HEK293 (cell line): ENCODE measurements at regions not wholly inside any gene's neighbourhood (a gene's known extent, or its start where the extent isn't known, plus 50 kb on each side); places are given as distances from the start of the nearest gene placed in this dataset.

Experiments used
- CTCF ChIA-PET: fragments of 350-600 bp; formaldehyde crosslinking; extraction: SDS; loops from one replicate; lab custom pipeline; 2021; ENCODE audit warnings: antibody characterized with exemption; lab: Yijun Ruan, JAX
- POLR2A ChIA-PET: fragments of 300-600 bp; formaldehyde crosslinking; extraction: SDS; loops from one replicate; lab custom pipeline; 2020; ENCODE audit warnings: antibody characterized with exemption, inconsistent platforms; lab: Yijun Ruan, JAX
- H3K27ac ChIP-seq: fragments of 200-500 bp; sonication (Bioruptor generic); 2 replicates; pipeline ENCODE4 v1.5.1; 2014; ENCODE audit warnings: low read depth, low read length, control low read depth, inconsistent platforms; ENCODE audit errors: extremely low read depth
- H3K36me3 ChIP-seq, 2 experiments: fragments of 200-500 bp in 1 of 2; sonication (Bioruptor generic) in 1 of 2; 1 replicate in 1 of 2; 2 replicates in 1 of 2; pipeline ENCODE4 v1.5.1; 2014 to 2017; ENCODE audit warnings: inconsistent platforms in 2 of 2, low read length in 2 of 2; ENCODE audit not compliant: control insufficient read depth in 2 of 2, insufficient read depth in 1 of 2
- H3K4me1 ChIP-seq: fragments of 200-500 bp; sonication (Bioruptor generic); 2 replicates; pipeline ENCODE4 v1.5.1; 2014; ENCODE audit warnings: mild to moderate bottlenecking, low read length, inconsistent platforms; ENCODE audit not compliant: control insufficient read depth, insufficient read depth
- H3K4me3 ChIP-seq: 2 replicates; pipeline ENCODE4 v1.5.1; 2011; ENCODE audit warnings: low read depth, mild to moderate bottlenecking, control low read depth, low read length, moderate library complexity
- H3K9me3 ChIP-seq: fragments of 200-500 bp; sonication (Bioruptor generic); 2 replicates; pipeline ENCODE4 v1.5.1; 2014; ENCODE audit warnings: low read depth, low read length, inconsistent platforms; ENCODE audit not compliant: control insufficient read depth, insufficient read depth
- KLF1 ChIP-seq: fragments of 450-650 bp; formaldehyde crosslinking; IDR thresholded peaks from 2 replicates; pipeline ENCODE4 v1.5.1; 2016; ENCODE audit warnings: missing biosample characterization, missing genetic modification characterization
- OSR2 ChIP-seq: fragments of 450-650 bp; formaldehyde crosslinking; IDR thresholded peaks from 2 replicates; pipeline ENCODE4 v1.5.1; 2016; ENCODE audit warnings: missing biosample characterization, missing genetic modification characterization
- OVOL3 ChIP-seq: fragments of 450-650 bp; formaldehyde crosslinking; IDR thresholded peaks from 2 replicates; pipeline ENCODE4 v1.5.1; 2016; ENCODE audit warnings: missing biosample characterization, missing genetic modification characterization
- SCRT2 ChIP-seq: fragments of 450-650 bp; formaldehyde crosslinking; IDR thresholded peaks from 2 replicates; pipeline ENCODE4 v1.5.1; 2016; ENCODE audit warnings: missing biosample characterization, missing genetic modification characterization
- SP3 ChIP-seq: fragments of 450-650 bp; formaldehyde crosslinking; IDR thresholded peaks from 2 replicates; pipeline ENCODE4 v1.5.1; 2016; ENCODE audit warnings: missing biosample characterization, missing genetic modification characterization
- ZBTB1 ChIP-seq: fragments of 450-650 bp; formaldehyde crosslinking; IDR thresholded peaks from 2 replicates; pipeline ENCODE4 v1.5.1; 2016; ENCODE audit warnings: missing biosample characterization, missing genetic modification characterization
- ZFP3 ChIP-seq: fragments of 450-650 bp; formaldehyde crosslinking; IDR thresholded peaks from 2 replicates; pipeline ENCODE4 v1.5.1; 2016; ENCODE audit warnings: low read depth, missing biosample characterization, missing genetic modification characterization
- ZNF16 ChIP-seq: fragments of 450-650 bp; formaldehyde crosslinking; IDR thresholded peaks from 2 replicates; pipeline ENCODE4 v1.5.1; 2016; ENCODE audit warnings: low read depth, missing biosample characterization, missing genetic modification characterization
- ZNF202 ChIP-seq: fragments of 450-650 bp; formaldehyde crosslinking; IDR thresholded peaks from 2 replicates; pipeline ENCODE4 v1.5.1; 2016; ENCODE audit warnings: missing biosample characterization, missing genetic modification characterization, borderline replicate concordance
- ZNF302 ChIP-seq: fragments of 450-650 bp; formaldehyde crosslinking; IDR thresholded peaks from 2 replicates; pipeline ENCODE4 v1.5.1; 2016; ENCODE audit warnings: missing biosample characterization, missing genetic modification characterization, low read depth
- ZNF473 ChIP-seq: fragments of 450-650 bp; formaldehyde crosslinking; IDR thresholded peaks from 2 replicates; pipeline ENCODE4 v1.5.1; 2017; ENCODE audit warnings: missing biosample characterization, missing genetic modification characterization
- ZNF558 ChIP-seq: fragments of 450-650 bp; formaldehyde crosslinking; IDR thresholded peaks from 2 replicates; pipeline ENCODE4 v1.5.1; 2016; ENCODE audit warnings: missing biosample characterization, missing genetic modification characterization
- ZNF571 ChIP-seq: fragments of 450-650 bp; formaldehyde crosslinking; IDR thresholded peaks from 2 replicates; pipeline ENCODE4 v1.5.0; 2017; ENCODE audit warnings: missing biosample characterization, missing genetic modification characterization
- ZNF621 ChIP-seq: fragments of 450-650 bp; formaldehyde crosslinking; IDR thresholded peaks from 2 replicates; pipeline ENCODE4 v1.5.1; 2017; ENCODE audit warnings: missing biosample characterization, missing genetic modification characterization
- ZNF654 ChIP-seq: fragments of 450-650 bp; formaldehyde crosslinking; IDR thresholded peaks from 2 replicates; pipeline ENCODE4 v1.5.1; 2016; ENCODE audit warnings: low read depth, missing biosample characterization, missing genetic modification characterization
- ZNF664 ChIP-seq: fragments of 450-650 bp; formaldehyde crosslinking; IDR thresholded peaks from 2 replicates; pipeline ENCODE4 v1.5.1; 2016; ENCODE audit warnings: missing biosample characterization, missing genetic modification characterization
- ZNF768 ChIP-seq: fragments of 450-650 bp; formaldehyde crosslinking; IDR thresholded peaks from 2 replicates; pipeline ENCODE4 v1.5.1; 2018; ENCODE audit warnings: missing biosample characterization, mild to moderate bottlenecking, missing genetic modification characterization
- ZNF785 ChIP-seq: fragments of 450-650 bp; formaldehyde crosslinking; IDR thresholded peaks from 2 replicates; pipeline ENCODE4 v1.5.1; 2016; ENCODE audit warnings: missing biosample characterization, missing genetic modification characterization
- TF ChIP-seq, protein P1 (sequence below): fragments of 450-650 bp; formaldehyde crosslinking; IDR thresholded peaks from 2 replicates; pipeline ENCODE4 v1.5.1; 2016; ENCODE audit warnings: missing biosample characterization, missing genetic modification characterization
- TF ChIP-seq, protein P2 (sequence below): fragments of 450-650 bp; formaldehyde crosslinking; IDR thresholded peaks from 2 replicates; pipeline ENCODE4 v1.5.1; 2016; ENCODE audit warnings: missing biosample characterization, missing genetic modification characterization
- TF ChIP-seq, protein P3 (sequence below): fragments of 450-650 bp; formaldehyde crosslinking; IDR thresholded peaks from 2 replicates; pipeline ENCODE4 v1.5.1; 2016; ENCODE audit warnings: missing biosample characterization, missing genetic modification characterization

DNA sequence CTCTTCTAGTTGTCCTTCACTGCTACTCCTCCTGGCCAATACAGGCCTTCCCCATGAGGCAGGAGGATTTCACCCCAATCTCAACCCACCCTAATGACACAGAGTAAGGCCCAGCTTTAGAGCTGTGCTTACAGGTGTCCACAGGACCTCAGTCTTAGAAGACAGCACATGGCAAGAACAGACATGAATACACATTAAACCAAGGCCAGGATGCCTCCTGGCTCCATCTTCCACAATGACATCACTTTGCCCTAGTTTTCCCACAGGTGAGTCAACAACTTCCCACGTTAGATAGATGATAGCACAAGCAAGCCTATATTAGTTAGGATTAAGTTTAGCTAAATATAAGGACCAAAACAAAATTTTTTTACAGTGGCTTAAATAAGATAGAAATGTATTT lies 63.8 kb upstream of the NOCT start:
- POLR2A ChIA-PET: no interaction called here

GRCh38 chr4:138949866-138950265 lies 65.7 kb upstream of the NOCT start:
- no peak for TF ChIP-seq ZNF571
- TF ChIP-seq OSR2 (tag by site-specific recombination): no peak
- no peak for TF ChIP-seq ZNF558 (tag by site-specific recombination)
- no peak for TF ChIP-seq ZNF664 (tag by site-specific recombination)
- TF ChIP-seq ZBTB1 (tag by site-specific recombination): no peak
- no peak for TF ChIP-seq ZNF473 (tag by site-specific recombination)
- Histone ChIP-seq H3K9me3 (no peaks in the 10 kb centered on the region), H3K4me1 (no peaks in the 10 kb centered on the region), H3K27ac (no peak overlapping the region), H3K36me3 (no peaks in the 10 kb centered on the region), H3K4me3 (no peak overlapping the region)
- CTCF ChIA-PET: interaction anchor here (0.6 kb wide), 1 partner anchor 40 kb away, joined by 3 read pairs; no protein-coding TSS in a partner anchor
- POLR2A ChIA-PET: no interaction called here

More for the DNA sequence above, 63.8 kb upstream of the NOCT start:
- CTCF ChIA-PET: interaction anchor here (1.0 to 1.2 kb wide), 2 partner anchors 79 to 270 kb away, joined by 3 read pairs; no protein-coding TSS in a partner anchor
- Histone ChIP-seq H3K9me3 (no peaks in the 10 kb centered on the region), H3K27ac (no peak overlapping the region), H3K36me3 (no peaks in the 10 kb centered on the region), H3K4me1 (no peaks in the 10 kb centered on the region), H3K4me3 (no peak overlapping the region)
- TF ChIP-seq ZNF768 (tag by site-specific recombination): no peak
- TF ChIP-seq ZFP3 (tag by site-specific recombination): no peak
- no peak for TF ChIP-seq ZNF785 (tag by site-specific recombination)
- TF ChIP-seq SP3: no peak
- TF ChIP-seq ZNF202: no peak
- TF ChIP-seq ZNF302: no peak
- TF ChIP-seq ZNF621 (tag by site-specific recombination): no peak
- TF ChIP-seq ZNF654 (tag by site-specific recombination): no peak
- TF ChIP-seq KLF1 (tag by site-specific recombination): no peak
- TF ChIP-seq, protein P1, sequence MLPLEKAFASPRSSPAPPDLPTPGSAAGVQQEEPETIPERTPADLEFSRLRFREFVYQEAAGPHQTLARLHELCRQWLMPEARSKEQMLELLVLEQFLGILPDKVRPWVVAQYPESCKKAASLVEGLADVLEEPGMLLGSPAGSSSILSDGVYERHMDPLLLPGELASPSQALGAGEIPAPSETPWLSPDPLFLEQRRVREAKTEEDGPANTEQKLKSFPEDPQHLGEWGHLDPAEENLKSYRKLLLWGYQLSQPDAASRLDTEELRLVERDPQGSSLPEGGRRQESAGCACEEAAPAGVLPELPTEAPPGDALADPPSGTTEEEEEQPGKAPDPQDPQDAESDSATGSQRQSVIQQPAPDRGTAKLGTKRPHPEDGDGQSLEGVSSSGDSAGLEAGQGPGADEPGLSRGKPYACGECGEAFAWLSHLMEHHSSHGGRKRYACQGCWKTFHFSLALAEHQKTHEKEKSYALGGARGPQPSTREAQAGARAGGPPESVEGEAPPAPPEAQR (tag by site-specific recombination): no peak
- no peak for TF ChIP-seq OVOL3 (tag by site-specific recombination)
- TF ChIP-seq, protein P2, sequence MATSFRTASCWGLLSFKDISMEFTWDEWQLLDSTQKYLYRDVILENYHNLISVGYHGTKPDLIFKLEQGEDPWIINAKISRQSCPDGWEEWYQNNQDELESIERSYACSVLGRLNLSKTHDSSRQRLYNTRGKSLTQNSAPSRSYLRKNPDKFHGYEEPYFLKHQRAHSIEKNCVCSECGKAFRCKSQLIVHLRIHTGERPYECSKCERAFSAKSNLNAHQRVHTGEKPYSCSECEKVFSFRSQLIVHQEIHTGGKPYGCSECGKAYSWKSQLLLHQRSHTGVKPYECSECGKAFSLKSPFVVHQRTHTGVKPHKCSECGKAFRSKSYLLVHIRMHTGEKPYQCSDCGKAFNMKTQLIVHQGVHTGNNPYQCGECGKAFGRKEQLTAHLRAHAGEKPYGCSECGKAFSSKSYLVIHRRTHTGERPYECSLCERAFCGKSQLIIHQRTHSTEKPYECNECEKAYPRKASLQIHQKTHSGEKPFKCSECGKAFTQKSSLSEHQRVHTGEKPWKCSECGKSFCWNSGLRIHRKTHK (tag by site-specific recombination): no peak
- TF ChIP-seq SCRT2 (tag by site-specific recombination): no peak

DNA sequence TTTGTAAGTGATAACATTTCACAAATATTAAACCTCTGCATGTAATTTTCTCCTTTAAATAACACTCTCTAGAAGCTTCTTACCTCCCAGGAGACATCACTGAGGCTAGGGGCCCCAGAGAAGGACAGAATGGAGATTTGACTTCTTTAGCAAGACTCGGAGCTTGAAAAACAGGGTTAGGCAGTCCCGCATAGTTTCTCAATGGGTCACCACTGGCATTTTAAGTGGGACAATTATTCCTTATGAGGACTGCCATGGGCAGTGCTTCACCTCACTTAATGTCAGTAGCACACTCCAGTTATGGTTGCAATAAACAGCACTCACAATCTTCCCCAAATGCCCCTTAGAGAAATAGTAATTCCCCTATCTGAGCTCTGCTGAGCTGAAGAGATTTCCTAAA lies 66.7 kb upstream of the NOCT start:
- POLR2A ChIA-PET: no interaction called here
- no peaks in the 10 kb centered on the region for H3K9me3 ChIP-seq
- TF ChIP-seq ZNF16: no peak
- TF ChIP-seq, protein P3, sequence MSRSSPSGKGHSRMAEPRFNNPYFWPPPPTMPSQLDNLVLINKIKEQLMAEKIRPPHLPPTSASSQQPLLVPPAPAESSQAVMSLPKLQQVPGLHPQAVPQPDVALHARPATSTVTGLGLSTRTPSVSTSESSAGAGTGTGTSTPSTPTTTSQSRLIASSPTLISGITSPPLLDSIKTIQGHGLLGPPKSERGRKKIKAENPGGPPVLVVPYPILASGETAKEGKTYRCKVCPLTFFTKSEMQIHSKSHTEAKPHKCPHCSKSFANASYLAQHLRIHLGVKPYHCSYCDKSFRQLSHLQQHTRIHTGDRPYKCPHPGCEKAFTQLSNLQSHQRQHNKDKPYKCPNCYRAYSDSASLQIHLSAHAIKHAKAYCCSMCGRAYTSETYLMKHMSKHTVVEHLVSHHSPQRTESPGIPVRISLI (tag by site-specific recombination): no peak
- TF ChIP-seq, all 188 proteins: peak for 0
- Histone ChIP-seq H3K27ac (no peak overlapping the region), H3K4me3 (no peak overlapping the region), H3K36me3 (no peaks in the 10 kb centered on the region), H3K4me1 (no peaks in the 10 kb centered on the region)
- CTCF ChIA-PET: interaction anchor here (0.6 kb wide), 2 partner anchors 39 to 250 kb away, joined by 3 to 4 read pairs; no protein-coding TSS in a partner anchor
